Stimulated activated memory B cell treated with anti-CD40 and anti-IgM and Interleukin-4, amounts not matched to agents 10 μg/mL and 1 μg/mL and 100 μg/mL, for 72 hours (primary cell): ENCODE measurements at regions not wholly inside any gene's neighbourhood (a gene's known extent, or its start where the extent isn't known, plus 50 kb on each side); places are given as distances from the start of the nearest gene placed in this dataset.
"Not testable (repeated sequence)": the region's sequence is repeated elsewhere in the genome, so short reads cannot be mapped to it uniquely, and the experiment has no call there.

Source experiments
- ATAC-seq: fragments of 150-1000 bp; cut with Tn5 transposase; 2 replicates; pipeline ENCODE4 v1.10.0; 2021
- H3K27ac Mint-ChIP-seq: one replicate; pipeline ENCODE4 v1.8.0; 2022; ENCODE audit warnings: mild to moderate bottlenecking, mixed read lengths
- H3K27me3 Mint-ChIP-seq: one replicate; pipeline ENCODE4 v1.8.0; 2022; ENCODE audit warnings: mixed read lengths
- H3K36me3 Mint-ChIP-seq: one replicate; pipeline ENCODE4 v1.8.0; 2022; ENCODE audit warnings: mixed read lengths
- H3K4me1 Mint-ChIP-seq: one replicate; pipeline ENCODE4 v1.8.0; 2022; ENCODE audit warnings: mixed read lengths
- H3K4me3 Mint-ChIP-seq: one replicate; pipeline ENCODE4 v1.8.0; 2022; ENCODE audit warnings: mild to moderate bottlenecking, moderate library complexity, mixed read lengths
- H3K9me3 Mint-ChIP-seq: one replicate; pipeline ENCODE4 v1.8.0; 2022; ENCODE audit warnings: mixed read lengths

DNA sequence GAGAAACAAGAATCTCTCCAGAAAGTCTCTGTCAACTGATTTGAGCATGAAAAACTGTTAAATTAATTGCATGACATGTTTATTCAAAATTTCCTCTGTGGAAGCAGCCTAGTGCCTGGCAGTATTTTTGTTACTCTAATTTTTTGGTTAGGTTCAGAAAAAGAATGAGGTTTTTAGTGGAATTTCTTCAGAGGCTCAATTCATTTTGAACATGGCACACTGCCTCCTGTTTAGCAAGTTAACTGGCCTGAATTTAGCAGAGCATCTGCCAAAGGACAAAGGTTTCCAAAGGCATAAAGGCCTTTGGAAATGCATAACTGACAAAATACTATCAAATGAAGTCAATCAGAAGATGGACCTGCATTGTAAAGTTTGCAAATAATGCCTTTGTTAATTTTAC, 1326.5 kb downstream of the PLA2G4A start:
- H3K27ac Mint-ChIP-seq: no peak overlapping the region
- H3K4me1 Mint-ChIP-seq: no peaks in the 10 kb centered on the region
- H3K36me3 Mint-ChIP-seq: no peaks in the 10 kb centered on the region
- H3K27me3 Mint-ChIP-seq: no peaks in the 10 kb centered on the region
- peaks cover 3% of the 10 kb centered on the region for H3K9me3 Mint-ChIP-seq
- H3K4me3 Mint-ChIP-seq: no peak overlapping the region
- no peak for ATAC-seq

DNA sequence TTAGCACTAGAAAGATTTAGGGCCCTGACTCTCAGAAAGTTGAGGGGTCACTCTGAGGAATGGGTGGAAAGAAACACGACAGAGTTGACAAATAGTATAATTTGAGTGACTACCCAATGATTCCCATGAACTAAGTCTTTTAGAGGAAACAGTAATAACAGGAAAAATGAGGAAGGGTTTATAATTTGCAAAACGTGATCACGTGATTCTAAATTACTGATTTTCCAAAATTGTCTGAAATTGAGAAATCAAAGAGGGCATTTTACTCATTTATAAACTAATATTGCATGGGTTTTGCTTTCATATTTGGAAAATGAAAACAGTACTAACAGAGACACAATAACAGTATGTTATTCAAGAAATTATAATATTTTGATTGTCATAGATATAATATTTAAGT, 1335.7 kb downstream of the PLA2G4A start:
- H3K4me1 Mint-ChIP-seq: no peaks in the 10 kb centered on the region
- ATAC-seq: no peak
- H3K9me3 Mint-ChIP-seq: peaks cover 6% of the 10 kb centered on the region
- H3K27ac Mint-ChIP-seq: no peak overlapping the region
- no peak overlapping the region for H3K4me3 Mint-ChIP-seq
- no peaks in the 10 kb centered on the region for H3K36me3 Mint-ChIP-seq
- H3K27me3 Mint-ChIP-seq: no peaks in the 10 kb centered on the region

DNA sequence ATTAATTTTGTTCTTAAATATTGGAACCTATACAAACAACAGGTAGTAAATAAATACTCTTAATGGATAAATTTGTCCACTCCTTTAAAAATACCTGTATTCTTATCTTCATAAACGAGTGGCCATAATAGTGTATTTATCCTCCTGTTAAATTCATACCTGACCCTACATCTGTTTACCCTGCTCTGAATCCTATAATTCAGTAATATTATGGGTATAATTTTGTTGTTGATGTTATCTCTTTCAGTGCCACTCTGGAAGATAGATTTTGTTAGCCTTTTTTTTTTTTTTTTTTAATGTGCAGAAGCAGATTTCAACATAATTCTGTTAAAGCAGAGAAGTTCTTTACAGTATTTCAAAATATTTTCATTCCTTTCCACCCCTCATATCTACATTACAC, 1337.9 kb downstream of the PLA2G4A start:
- no peak overlapping the region for H3K27ac Mint-ChIP-seq
- no peak for ATAC-seq
- H3K36me3 Mint-ChIP-seq: no peaks in the 10 kb centered on the region
- no peaks in the 10 kb centered on the region for H3K4me1 Mint-ChIP-seq
- peaks cover 6% of the 10 kb centered on the region for H3K9me3 Mint-ChIP-seq
- no peaks in the 10 kb centered on the region for H3K27me3 Mint-ChIP-seq
- H3K4me3 Mint-ChIP-seq: no peak overlapping the region

DNA sequence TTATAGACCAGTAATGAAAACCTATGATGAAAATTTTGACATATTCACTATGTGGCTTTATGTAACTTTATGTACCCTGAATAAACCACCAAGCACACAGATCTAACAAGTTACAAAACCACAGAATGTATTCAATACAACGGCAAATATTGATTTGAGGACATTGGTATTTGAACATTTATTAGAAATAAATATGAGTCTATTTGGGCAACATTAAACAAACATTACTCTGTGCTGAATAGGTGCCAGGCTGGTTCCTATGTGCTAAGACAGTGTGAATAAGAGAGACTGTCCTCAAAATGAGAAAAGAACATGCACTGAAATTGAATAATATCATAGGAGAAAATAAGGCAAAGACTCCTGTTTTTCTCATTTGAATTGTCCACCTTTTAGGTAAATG, 1341.2 kb downstream of the PLA2G4A start:
- no peaks in the 10 kb centered on the region for H3K4me1 Mint-ChIP-seq
- ATAC-seq: no peak
- no peaks in the 10 kb centered on the region for H3K27me3 Mint-ChIP-seq
- no peak overlapping the region for H3K4me3 Mint-ChIP-seq
- H3K36me3 Mint-ChIP-seq: no peaks in the 10 kb centered on the region
- no peak overlapping the region for H3K27ac Mint-ChIP-seq
- H3K9me3 Mint-ChIP-seq: peaks cover 3% of the 10 kb centered on the region

DNA sequence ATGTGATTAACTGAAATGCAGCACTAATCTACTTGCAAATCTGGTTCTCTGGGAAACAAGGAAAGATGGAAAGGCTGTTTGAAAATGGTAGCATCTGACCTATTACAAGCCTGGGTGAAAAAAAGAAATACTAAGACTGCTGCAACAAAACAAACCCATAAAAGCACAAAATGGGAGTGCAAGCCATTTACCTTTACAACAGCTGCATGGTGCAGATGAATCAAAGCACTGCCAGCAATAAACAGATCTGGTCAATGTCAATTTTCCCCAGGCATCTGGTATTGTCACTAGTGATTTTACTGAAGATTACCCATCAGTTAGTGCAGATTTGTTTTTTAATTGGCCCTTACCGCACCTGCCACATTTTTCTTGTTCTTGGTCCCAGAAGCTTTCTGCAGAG, 1341.7 kb downstream of the PLA2G4A start:
- no peaks in the 10 kb centered on the region for H3K4me1 Mint-ChIP-seq
- H3K9me3 Mint-ChIP-seq: peaks cover 3% of the 10 kb centered on the region
- H3K27me3 Mint-ChIP-seq: no peaks in the 10 kb centered on the region
- H3K36me3 Mint-ChIP-seq: no peaks in the 10 kb centered on the region
- no peak for ATAC-seq
- H3K27ac Mint-ChIP-seq: no peak overlapping the region
- no peak overlapping the region for H3K4me3 Mint-ChIP-seq

DNA sequence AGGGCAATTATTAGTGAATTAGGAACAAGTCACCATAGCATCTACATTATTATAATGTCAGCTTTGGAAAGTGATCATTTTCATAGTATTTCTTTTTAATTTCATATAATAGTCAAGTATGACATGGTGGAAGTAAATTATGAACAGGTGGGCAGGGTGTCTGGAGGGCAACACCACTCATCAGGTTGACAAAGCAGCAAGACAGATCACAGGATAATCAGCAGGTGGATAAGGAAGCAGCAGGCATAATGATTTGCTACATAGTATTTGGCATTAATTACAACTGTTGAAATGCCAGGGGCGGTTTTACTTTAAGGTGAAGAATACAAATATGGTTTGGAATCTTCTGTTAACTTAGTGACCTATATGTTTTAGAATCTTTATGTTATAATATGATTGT, 1342.2 kb downstream of the PLA2G4A start:
- Mint-ChIP-seq H3K27ac (no peak overlapping the region), H3K36me3 (no peaks in the 10 kb centered on the region), H3K4me1 (no peaks in the 10 kb centered on the region), H3K9me3 (no peaks in the 10 kb centered on the region), H3K4me3 (no peak overlapping the region), H3K27me3 (no peaks in the 10 kb centered on the region)
- ATAC-seq: no peak

DNA sequence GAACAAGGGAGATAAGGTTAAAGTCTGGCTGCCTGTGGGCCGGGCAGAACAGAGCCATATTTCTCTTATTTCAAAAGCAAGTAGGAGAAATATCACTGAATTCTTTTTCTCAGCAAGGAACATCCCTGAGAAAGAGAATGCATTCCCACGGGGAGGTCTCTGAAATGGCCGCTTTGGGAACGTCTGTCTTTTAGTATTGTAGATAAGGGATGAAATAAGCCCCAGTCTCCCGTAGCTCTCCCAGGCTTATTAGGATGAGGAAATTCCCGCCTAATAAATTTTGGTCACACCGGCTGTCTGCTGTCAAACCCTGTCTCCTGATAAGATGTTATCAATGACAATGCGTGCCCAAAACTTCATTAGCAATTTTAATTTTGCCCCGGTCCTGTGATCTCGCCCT, 1353.3 kb downstream of the PLA2G4A start:
- H3K4me1 Mint-ChIP-seq, H3K36me3 Mint-ChIP-seq, ATAC-seq, H3K27me3 Mint-ChIP-seq, H3K4me3 Mint-ChIP-seq, H3K9me3 Mint-ChIP-seq, H3K27ac Mint-ChIP-seq: not testable (repeated sequence)

DNA sequence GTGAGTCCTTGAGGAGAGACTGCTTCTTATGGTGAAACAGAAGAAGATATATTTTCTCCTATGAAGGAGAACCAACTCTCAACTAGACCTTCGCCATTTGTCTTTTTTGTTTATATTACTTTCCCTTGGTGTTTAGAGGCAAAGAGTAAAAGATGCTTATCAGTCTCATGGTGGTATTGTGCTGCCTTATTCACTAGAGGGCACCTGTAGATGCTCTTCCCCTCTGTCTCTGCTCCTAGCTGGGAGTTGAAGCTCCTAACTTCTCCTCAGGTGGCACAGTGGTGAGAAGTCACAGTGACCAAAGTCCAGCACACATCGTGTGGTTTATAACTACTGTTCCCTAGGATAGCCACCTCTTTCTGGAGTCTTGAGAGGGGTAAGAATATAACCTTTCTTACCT, 1359.6 kb downstream of the PLA2G4A start:
- Mint-ChIP-seq H3K9me3 (peaks cover 6% of the 10 kb centered on the region), H3K27ac (no peak overlapping the region), H3K4me3 (no peak overlapping the region), H3K4me1 (no peaks in the 10 kb centered on the region), H3K27me3 (no peaks in the 10 kb centered on the region), H3K36me3 (no peaks in the 10 kb centered on the region)
- no peak for ATAC-seq

DNA sequence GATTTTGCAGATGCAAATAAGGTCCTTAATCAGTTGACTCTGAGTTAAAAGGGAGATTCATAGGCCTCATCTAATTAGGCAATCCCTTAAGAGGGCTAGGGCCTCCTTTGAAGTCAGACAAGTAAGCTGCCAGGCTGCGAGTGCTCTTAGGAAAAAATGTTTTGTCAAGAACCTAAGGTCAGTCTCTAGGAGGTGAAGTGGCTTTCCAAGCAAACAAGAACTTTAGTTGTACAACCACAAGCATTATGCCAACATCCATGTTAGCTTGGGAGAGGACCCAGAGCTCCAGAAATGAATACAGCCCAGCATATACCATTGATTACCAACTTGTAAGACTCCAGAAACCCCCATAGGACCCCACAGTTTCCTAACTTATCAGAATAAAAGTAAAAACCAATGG, 1366.2 kb downstream of the PLA2G4A start:
- H3K4me3 Mint-ChIP-seq: no peak overlapping the region
- no peak overlapping the region for H3K27ac Mint-ChIP-seq
- ATAC-seq: no peak
- no peaks in the 10 kb centered on the region for H3K27me3 Mint-ChIP-seq
- no peaks in the 10 kb centered on the region for H3K4me1 Mint-ChIP-seq
- peaks cover 9% of the 10 kb centered on the region for H3K9me3 Mint-ChIP-seq
- no peaks in the 10 kb centered on the region for H3K36me3 Mint-ChIP-seq

DNA sequence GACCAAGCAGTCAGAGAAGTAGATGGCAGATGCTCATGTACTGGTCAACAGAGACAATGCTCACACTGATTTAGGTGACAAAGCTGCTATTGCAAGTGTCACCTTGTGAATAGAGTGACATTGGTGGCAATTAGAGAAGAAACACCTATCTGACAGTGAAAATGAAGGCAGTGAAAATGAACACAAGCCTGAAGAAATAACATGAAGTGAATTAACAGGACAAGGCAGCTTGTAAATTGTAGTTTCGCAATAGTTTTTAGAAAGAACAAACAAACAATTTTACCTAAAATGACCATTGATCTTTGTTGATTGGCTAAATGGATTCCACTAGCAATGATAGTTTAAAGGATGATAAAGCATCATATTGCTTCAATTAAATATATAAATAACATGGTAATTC, 1389.5 kb downstream of the PLA2G4A start:
- no peaks in the 10 kb centered on the region for H3K27me3 Mint-ChIP-seq
- ATAC-seq: no peak
- peaks cover 5% of the 10 kb centered on the region for H3K9me3 Mint-ChIP-seq

DNA sequence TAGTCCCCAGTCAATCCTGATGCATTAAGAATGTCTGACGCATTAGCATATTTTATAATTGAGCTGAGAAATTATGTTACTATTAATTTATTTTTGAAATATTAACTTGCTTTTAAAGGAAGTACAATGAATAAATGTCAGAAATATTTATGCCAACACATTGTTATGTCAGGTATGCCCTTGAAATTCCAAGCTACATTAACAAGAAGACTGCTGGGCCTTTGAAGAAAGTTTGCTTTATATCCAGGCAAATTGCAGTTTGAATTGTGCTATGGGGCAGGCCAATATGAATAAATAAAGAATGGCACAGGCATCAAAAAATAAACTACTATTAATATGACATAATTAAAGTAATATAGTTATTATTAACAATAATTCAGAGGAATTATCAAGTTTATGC, 1391.3 kb downstream of the PLA2G4A start:
- Mint-ChIP-seq H3K27me3 (no peaks in the 10 kb centered on the region), H3K9me3 (no peaks in the 10 kb centered on the region), H3K27ac (no peak overlapping the region), H3K36me3 (no peaks in the 10 kb centered on the region), H3K4me3 (no peak overlapping the region), H3K4me1 (no peaks in the 10 kb centered on the region)
- ATAC-seq: no peak

More for the DNA sequence above, 1389.5 kb downstream of the PLA2G4A start:
- no peaks in the 10 kb centered on the region for H3K36me3 Mint-ChIP-seq
- H3K27ac Mint-ChIP-seq: no peak overlapping the region
- H3K4me3 Mint-ChIP-seq: no peak overlapping the region
- H3K4me1 Mint-ChIP-seq: no peaks in the 10 kb centered on the region

DNA sequence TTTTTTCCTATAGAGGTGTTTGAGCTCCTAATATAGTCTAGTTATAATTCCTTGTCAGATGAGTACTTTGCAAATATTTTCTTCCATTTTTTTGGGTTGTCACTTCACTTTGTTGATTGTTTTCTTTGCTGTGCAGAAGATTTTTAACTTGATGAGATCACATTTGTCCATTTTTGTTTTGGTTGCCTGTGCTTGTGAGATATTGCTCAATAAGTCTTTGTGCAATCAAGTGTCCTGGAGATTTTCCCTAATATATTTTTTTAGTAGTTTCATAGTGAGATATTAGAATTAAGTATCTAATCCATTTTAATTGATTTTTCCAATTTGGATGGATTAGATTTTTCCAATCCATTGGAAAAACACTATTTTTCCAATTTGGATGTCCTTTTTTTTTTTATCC, 1395.5 kb downstream of the PLA2G4A start:
- H3K27me3 Mint-ChIP-seq: no peaks in the 10 kb centered on the region
- H3K9me3 Mint-ChIP-seq: peaks cover 6% of the 10 kb centered on the region
- H3K27ac Mint-ChIP-seq: no peak overlapping the region
- H3K36me3 Mint-ChIP-seq: no peaks in the 10 kb centered on the region
- no peak overlapping the region for H3K4me3 Mint-ChIP-seq
- no peak for ATAC-seq
- no peaks in the 10 kb centered on the region for H3K4me1 Mint-ChIP-seq

DNA sequence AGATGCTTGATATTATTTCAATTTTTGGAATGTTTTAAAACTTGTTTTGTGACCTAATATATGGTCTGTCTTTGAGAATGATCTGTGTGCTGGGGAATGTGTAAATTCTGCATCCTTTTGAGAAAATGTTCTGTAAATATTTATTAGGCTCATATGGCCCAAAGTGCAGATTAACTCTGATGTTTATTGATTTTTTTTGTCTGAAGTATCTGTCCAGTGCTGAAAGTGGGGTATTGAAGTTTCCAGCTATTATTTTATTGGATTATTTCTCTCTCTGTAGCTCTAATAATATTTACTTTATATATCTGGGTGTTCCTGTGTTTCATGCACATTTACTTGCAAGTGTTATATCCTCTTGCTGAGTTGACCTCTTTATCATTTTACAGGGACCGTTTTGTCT, 1397.2 kb downstream of the PLA2G4A start:
- Mint-ChIP-seq H3K27ac (no peak overlapping the region), H3K4me3 (no peak overlapping the region), H3K4me1 (no peaks in the 10 kb centered on the region), H3K9me3 (peaks cover 6% of the 10 kb centered on the region), H3K27me3 (no peaks in the 10 kb centered on the region), H3K36me3 (no peaks in the 10 kb centered on the region)
- no peak for ATAC-seq

DNA sequence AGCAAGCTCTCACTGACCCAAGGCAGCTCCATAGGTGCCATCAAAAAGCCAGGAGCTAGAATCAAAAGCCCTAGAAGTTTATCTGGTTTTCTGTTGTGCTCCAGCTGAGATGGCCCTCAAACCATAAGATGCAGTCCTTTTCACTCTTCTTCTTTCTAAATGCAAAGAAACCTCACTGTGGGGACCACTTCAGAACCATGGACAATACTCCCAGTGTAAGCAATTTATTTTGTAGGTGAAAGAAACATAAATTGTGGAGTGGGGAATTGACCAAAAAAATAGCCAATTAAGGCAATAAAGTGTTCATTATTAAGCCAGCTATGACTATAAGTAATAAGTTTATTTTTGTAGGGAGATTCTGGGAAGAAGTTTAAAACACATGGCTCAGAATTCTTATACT, 1399.9 kb downstream of the PLA2G4A start:
- no peak overlapping the region for H3K27ac Mint-ChIP-seq
- H3K36me3 Mint-ChIP-seq: no peaks in the 10 kb centered on the region
- no peak for ATAC-seq
- no peaks in the 10 kb centered on the region for H3K4me1 Mint-ChIP-seq
- H3K27me3 Mint-ChIP-seq: no peaks in the 10 kb centered on the region
- no peak overlapping the region for H3K4me3 Mint-ChIP-seq
- peaks cover 9% of the 10 kb centered on the region for H3K9me3 Mint-ChIP-seq

DNA sequence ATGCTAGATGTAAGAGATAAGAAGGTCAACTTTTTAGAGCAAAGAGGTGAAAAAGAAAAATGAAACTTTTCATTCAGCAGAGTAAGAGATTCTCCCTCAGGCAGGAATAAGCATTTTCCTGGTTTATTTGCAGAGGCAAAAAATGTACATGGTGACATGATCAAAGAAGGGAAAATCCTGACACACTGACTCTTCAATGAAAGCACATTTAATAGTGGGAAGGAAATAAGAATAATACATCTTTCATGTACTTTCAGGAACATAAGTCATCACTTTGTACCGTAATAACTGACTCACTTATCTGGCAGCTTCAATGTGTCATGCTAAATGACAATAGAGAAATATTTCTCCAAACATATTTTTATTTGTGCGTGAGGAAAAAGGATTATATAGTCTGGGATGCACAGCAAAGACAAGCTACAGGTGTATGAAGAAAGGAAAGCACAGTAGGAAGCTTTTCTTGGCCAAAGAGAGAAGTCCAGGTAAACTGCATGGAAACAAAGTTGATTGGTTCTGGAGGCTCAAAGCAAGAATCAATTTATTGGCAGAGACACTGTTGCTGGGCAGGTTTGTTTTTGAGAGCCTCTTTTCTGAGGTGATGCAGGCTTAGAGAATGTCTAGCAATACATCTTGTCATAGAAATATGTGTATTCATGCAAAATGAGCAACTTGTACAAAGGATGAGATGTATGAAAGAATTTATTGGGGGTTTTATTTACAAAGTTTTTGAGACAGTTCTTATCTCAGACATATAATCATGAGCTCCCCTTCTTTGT, 1409.0 kb downstream of the PLA2G4A start:
- no peak for ATAC-seq
- no peaks in the 10 kb centered on the region for H3K4me1 Mint-ChIP-seq

DNA sequence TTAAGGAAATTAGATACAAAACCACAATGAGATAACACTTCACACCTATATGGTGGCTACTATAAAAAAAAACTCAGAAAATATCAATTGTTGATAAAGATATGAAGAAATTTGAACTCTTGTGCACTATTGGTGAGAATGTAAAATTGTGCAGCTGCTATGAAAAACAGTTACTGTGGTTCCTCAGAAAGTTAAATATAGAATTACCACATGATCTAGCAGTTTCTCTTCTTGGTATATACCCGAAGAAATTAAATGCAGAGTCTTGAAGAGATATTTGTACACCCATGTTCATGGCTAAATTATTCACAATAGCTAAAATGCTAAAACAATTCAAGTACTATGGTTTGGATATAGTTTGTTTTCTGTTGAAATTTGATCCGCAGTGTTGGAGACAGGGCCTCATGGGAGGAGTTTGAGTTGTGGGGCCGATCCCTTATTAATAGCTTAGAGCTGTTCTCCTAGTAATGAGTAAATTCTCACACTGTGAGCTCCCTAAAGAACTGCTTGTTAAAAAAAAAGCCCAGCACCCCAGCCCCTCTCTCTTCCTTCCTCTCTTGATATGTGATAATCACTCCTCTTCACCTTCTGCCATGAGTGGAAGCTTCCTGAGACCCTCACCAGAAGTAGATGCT, 1412.1 kb downstream of the PLA2G4A start:
- no peaks in the 10 kb centered on the region for H3K4me1 Mint-ChIP-seq
- H3K9me3 Mint-ChIP-seq: peaks cover 3% of the 10 kb centered on the region
- no peak for ATAC-seq
- H3K4me3 Mint-ChIP-seq: no peak overlapping the region
- no peaks in the 10 kb centered on the region for H3K36me3 Mint-ChIP-seq
- no peak overlapping the region for H3K27ac Mint-ChIP-seq
- no peaks in the 10 kb centered on the region for H3K27me3 Mint-ChIP-seq

More for the DNA sequence above, 1409.0 kb downstream of the PLA2G4A start:
- Mint-ChIP-seq H3K4me3 (no peak overlapping the region), H3K27ac (no peak overlapping the region), H3K9me3 (peaks cover 3% of the 10 kb centered on the region), H3K27me3 (no peaks in the 10 kb centered on the region), H3K36me3 (no peaks in the 10 kb centered on the region)
